GM21576 (cell line): ENCODE measurements at regions not wholly inside any gene's neighbourhood (a gene's known extent, or its start where the extent isn't known, plus 50 kb on each side); places are given as distances from the start of the nearest gene placed in this dataset.
"Not testable (repeated sequence)": the region's sequence is repeated elsewhere in the genome, so short reads cannot be mapped to it uniquely, and the experiment has no call there.

Experiments
- ATAC-seq: cut with Tn5 transposase; IDR thresholded peaks from one replicate; pipeline ENCODE4 v1.9.1; 2021; ENCODE audit warnings: mild to moderate bottlenecking, moderate library complexity; ENCODE audit not compliant: unreplicated experiment

- ATAC-seq = no peak
These were observed 149.2 kb upstream of the SYT10 start for GRCh38 chr12:33588725-33589405.

GRCh38 chr12:33589576-33590114, 150.0 kb upstream of the SYT10 start:
- no peak for ATAC-seq

GRCh38 chr12:33593753-33594152, 154.1 kb upstream of the SYT10 start:
- no peak for ATAC-seq

- no peak for ATAC-seq
These were observed 156.4 kb upstream of the SYT10 start for GRCh38 chr12:33596061-33596460.

- ATAC-seq = no peak
These were observed 157.2 kb upstream of the SYT10 start for GRCh38 chr12:33596814-33597213.

- no peak for ATAC-seq
These were observed 162.9 kb upstream of the SYT10 start for GRCh38 chr12:33602515-33602914.

GRCh38 chr12:33605757-33606156, 166.1 kb upstream of the SYT10 start:
- ATAC-seq = no peak

GRCh38 chr12:33609910-33610309, 170.3 kb upstream of the SYT10 start:
- ATAC-seq = no peak

- no peak for ATAC-seq
These were observed 175.0 kb upstream of the SYT10 start for GRCh38 chr12:33614630-33615029.

GRCh38 chr12:33617218-33617617, 177.6 kb upstream of the SYT10 start:
- no peak for ATAC-seq

- no peak for ATAC-seq
These were observed 188.5 kb upstream of the SYT10 start for GRCh38 chr12:33628087-33628486.

GRCh38 chr12:33634544-33634943, 194.9 kb upstream of the SYT10 start:
- no peak for ATAC-seq

GRCh38 chr12:33636930-33637329, 197.3 kb upstream of the SYT10 start:
- not testable (repeated sequence) for ATAC-seq

GRCh38 chr12:33639975-33640374, 200.4 kb upstream of the SYT10 start:
- no peak for ATAC-seq

GRCh38 chr12:33649992-33650391, 210.4 kb upstream of the SYT10 start:
- no peak for ATAC-seq

- ATAC-seq = no peak
These were observed 211.2 kb upstream of the SYT10 start for GRCh38 chr12:33650832-33651231.

- ATAC-seq = no peak
These were observed 213.7 kb upstream of the SYT10 start for GRCh38 chr12:33653362-33653761.

GRCh38 chr12:33654313-33654712, 214.7 kb upstream of the SYT10 start:
- ATAC-seq = no peak

- no peak for ATAC-seq
These were observed 223.5 kb upstream of the SYT10 start for GRCh38 chr12:33663000-33663654.

GRCh38 chr12:33669349-33669748, 229.7 kb upstream of the SYT10 start:
- no peak for ATAC-seq

GRCh38 chr12:33670284-33670683, 230.7 kb upstream of the SYT10 start:
- no peak for ATAC-seq

- no peak for ATAC-seq
These were observed 232.1 kb upstream of the SYT10 start for GRCh38 chr12:33671676-33672075.
